Calu3 (cell line): ENCODE measurements at regions not wholly inside any gene's neighbourhood (a gene's known extent, or its start where the extent isn't known, plus 50 kb on each side); places are given as distances from the start of the nearest gene placed in this dataset.

Experiments
- BruUV-seq: library from RNA; stranded (reverse); fragments of 400-500 nt; replicated peaks from 2 replicates; lab custom pipeline; 2021; lab: Mats Ljungman, UMichigan
- CTCF ChIA-PET: fragments of 300-600 bp; sonication (Branson Sonifier 250); formaldehyde crosslinking; loops from one replicate; lab custom pipeline; 2022; ENCODE audit warnings: antibody characterized with exemption; lab: Charles Lee
- DNase-seq: peaks from one replicate; pipeline ENCODE4 v3.0.0; 2022
- H3K27ac Mint-ChIP-seq: one replicate; pipeline ENCODE4 v1.8.0; 2022; ENCODE audit warnings: mixed read lengths; ENCODE audit not compliant: unreplicated experiment
- H3K27me3 Mint-ChIP-seq: one replicate; pipeline ENCODE4 v1.8.0; 2022; ENCODE audit warnings: mixed read lengths; ENCODE audit not compliant: unreplicated experiment
- H3K36me3 Mint-ChIP-seq: one replicate; pipeline ENCODE4 v1.8.0; 2022; ENCODE audit warnings: mild to moderate bottlenecking, moderate library complexity, mixed read lengths; ENCODE audit not compliant: insufficient read depth, unreplicated experiment
- H3K4me1 Mint-ChIP-seq: one replicate; pipeline ENCODE4 v1.8.0; 2022; ENCODE audit warnings: mild to moderate bottlenecking, low read depth, mixed read lengths; ENCODE audit not compliant: unreplicated experiment
- H3K4me3 Mint-ChIP-seq: one replicate; pipeline ENCODE4 v1.8.0; 2022; ENCODE audit warnings: mild to moderate bottlenecking, low read depth, moderate library complexity, mixed read lengths; ENCODE audit not compliant: unreplicated experiment
- H3K9me3 Mint-ChIP-seq: one replicate; pipeline ENCODE4 v1.8.0; 2022; ENCODE audit warnings: low read depth, mixed read lengths; ENCODE audit not compliant: unreplicated experiment
- CTCF ChIP-seq: fragments of 200-600 bp; IDR thresholded peaks from one replicate; pipeline ENCODE4 v1.8.0; 2022; ENCODE audit warnings: antibody characterized with exemption; ENCODE audit not compliant: unreplicated experiment
- intact Hi-C: fragments of 100-400 bp; cut with micrococcal nuclease; formaldehyde crosslinking; loops from one replicate; pipeline ENCODE4 v1.10.0; 2022; ENCODE audit not compliant: unreplicated experiment

- peaks cover 14% of the 10 kb centered on the region for H3K4me1 Mint-ChIP-seq
Observed at GRCh38 chr4:187174749-187175148, 451.1 kb upstream of the FAT1 start.

GRCh38 chr4:187175197-187175596, 451.5 kb upstream of the FAT1 start:
- no peaks in the 10 kb centered on the region for H3K27me3 Mint-ChIP-seq
- CTCF ChIA-PET = no interaction called here
- H3K4me3 Mint-ChIP-seq = no peak overlapping the region
- intact Hi-C loops = no loop called here
- no peak for TF ChIP-seq CTCF
- H3K4me1 Mint-ChIP-seq = peaks cover 14% of the 10 kb centered on the region
- no peak for DNase-seq
- no peak overlapping the region for H3K27ac Mint-ChIP-seq
- no peaks in the 10 kb centered on the region for H3K9me3 Mint-ChIP-seq
- no TSS peak for BruUV-seq
- peaks cover 6% of the 10 kb centered on the region for H3K36me3 Mint-ChIP-seq

More at GRCh38 chr4:187174749-187175148, 451.1 kb upstream of the FAT1 start:
- H3K9me3 Mint-ChIP-seq = no peaks in the 10 kb centered on the region
- DNase-seq = no peak
- CTCF ChIA-PET = no interaction called here
- intact Hi-C loops = no loop called here
- no TSS peak for BruUV-seq
- H3K27me3 Mint-ChIP-seq = no peaks in the 10 kb centered on the region
- H3K36me3 Mint-ChIP-seq = peaks cover 6% of the 10 kb centered on the region
- no peak overlapping the region for H3K4me3 Mint-ChIP-seq
- no peak for TF ChIP-seq CTCF
- H3K27ac Mint-ChIP-seq = no peak overlapping the region

- intact Hi-C loops = no loop called here
Observed at GRCh38 chr4:187176261-187176910, 452.7 kb upstream of the FAT1 start.

GRCh38 chr4:187178084-187178483, 454.4 kb upstream of the FAT1 start:
- H3K9me3 Mint-ChIP-seq = no peaks in the 10 kb centered on the region
- BruUV-seq = no TSS peak
- intact Hi-C loops = no loop called here
- H3K36me3 Mint-ChIP-seq = no peaks in the 10 kb centered on the region
- no peak overlapping the region for H3K27ac Mint-ChIP-seq
- no peak for DNase-seq
- H3K4me1 Mint-ChIP-seq = no peaks in the 10 kb centered on the region
- no peaks in the 10 kb centered on the region for H3K27me3 Mint-ChIP-seq
- TF ChIP-seq CTCF = no peak
- no peak overlapping the region for H3K4me3 Mint-ChIP-seq
- CTCF ChIA-PET = no interaction called here

More at GRCh38 chr4:187176261-187176910, 452.7 kb upstream of the FAT1 start:
- no peak for TF ChIP-seq CTCF
- Mint-ChIP-seq H3K4me3 (no peak overlapping the region), H3K36me3 (peaks cover 6% of the 10 kb centered on the region), H3K27ac (no peak overlapping the region), H3K9me3 (no peaks in the 10 kb centered on the region), H3K4me1 (peaks cover 14% of the 10 kb centered on the region), H3K27me3 (no peaks in the 10 kb centered on the region)
- CTCF ChIA-PET = no interaction called here
- BruUV-seq = no TSS peak
- no peak for DNase-seq
